ENCODE measurements at regions not wholly inside any gene's neighbourhood (a gene's known extent, or its start where the extent isn't known, plus 50 kb on each side); places are given as distances from the start of the nearest gene placed in this dataset.
"Not testable (repeated sequence)": the region's sequence is repeated elsewhere in the genome, so short reads cannot be mapped to it uniquely, and the experiment has no call there.

DNA sequence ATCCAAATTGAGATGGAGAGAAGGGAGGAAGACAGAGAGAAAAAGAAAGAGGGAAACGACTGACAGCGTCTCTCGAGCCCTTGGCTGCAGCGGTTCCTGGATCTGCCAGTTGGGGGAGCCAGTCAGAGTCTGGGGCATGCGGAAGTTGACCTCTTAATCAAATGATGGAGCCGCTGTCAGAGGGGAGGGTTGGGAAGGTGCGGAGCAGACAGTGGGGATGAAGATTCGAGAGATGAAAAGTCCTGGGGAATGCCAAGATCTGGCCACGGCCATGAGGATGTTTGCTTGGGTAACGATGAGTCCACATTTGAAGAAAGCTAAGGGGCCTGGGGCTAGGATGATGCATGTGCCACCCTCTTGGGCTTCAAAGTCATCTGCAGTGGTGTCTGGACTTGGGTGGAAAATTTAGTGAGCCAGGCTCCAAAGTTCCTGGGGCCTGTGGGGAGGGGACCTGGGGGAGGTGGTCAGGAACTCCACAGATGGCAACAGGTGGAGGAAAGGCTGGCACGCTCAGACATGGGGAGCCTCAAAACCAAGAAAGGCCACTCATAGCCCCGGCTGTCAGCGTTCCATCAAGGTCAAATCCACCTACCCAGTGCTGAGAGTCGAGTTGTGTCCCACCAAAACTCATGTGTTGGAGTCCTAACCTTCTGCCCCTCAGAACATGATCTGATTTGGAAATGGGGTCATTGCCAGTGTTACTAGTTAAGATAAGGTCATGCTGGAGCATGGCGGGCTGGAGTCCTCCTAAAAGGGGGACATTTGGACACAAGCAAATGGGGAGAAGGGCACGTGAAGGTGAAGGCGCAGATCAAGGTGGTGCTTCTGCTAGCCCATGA is 200.1 kb downstream of the NDUFA10 start:
- peak; percentile 9 for DNase-seq
- no peak for ATAC-seq
- intact Hi-C loops (cut with micrococcal nuclease), result no loop called here

- DNase-seq (no peak), ATAC-seq (no peak)
These were observed 201.0 kb downstream of the NDUFA10 start for GRCh38 chr2:239824046-239824694.

GRCh38 chr2:239822146-239822831 is 202.9 kb downstream of the NDUFA10 start:
- intact Hi-C loops (cut with micrococcal nuclease), result no loop called here

More at GRCh38 chr2:239824046-239824694, 201.0 kb downstream of the NDUFA10 start:
- intact Hi-C loops (cut with micrococcal nuclease), result no loop called here

GRCh38 chr2:239821694-239822075 is 203.5 kb downstream of the NDUFA10 start:
- ATAC-seq (no peak), DNase-seq (peak; percentile 12)
- intact Hi-C loops (cut with micrococcal nuclease), result no loop called here

More at GRCh38 chr2:239822146-239822831, 202.9 kb downstream of the NDUFA10 start:
- DNase-seq (no peak), ATAC-seq (no peak)

DNA sequence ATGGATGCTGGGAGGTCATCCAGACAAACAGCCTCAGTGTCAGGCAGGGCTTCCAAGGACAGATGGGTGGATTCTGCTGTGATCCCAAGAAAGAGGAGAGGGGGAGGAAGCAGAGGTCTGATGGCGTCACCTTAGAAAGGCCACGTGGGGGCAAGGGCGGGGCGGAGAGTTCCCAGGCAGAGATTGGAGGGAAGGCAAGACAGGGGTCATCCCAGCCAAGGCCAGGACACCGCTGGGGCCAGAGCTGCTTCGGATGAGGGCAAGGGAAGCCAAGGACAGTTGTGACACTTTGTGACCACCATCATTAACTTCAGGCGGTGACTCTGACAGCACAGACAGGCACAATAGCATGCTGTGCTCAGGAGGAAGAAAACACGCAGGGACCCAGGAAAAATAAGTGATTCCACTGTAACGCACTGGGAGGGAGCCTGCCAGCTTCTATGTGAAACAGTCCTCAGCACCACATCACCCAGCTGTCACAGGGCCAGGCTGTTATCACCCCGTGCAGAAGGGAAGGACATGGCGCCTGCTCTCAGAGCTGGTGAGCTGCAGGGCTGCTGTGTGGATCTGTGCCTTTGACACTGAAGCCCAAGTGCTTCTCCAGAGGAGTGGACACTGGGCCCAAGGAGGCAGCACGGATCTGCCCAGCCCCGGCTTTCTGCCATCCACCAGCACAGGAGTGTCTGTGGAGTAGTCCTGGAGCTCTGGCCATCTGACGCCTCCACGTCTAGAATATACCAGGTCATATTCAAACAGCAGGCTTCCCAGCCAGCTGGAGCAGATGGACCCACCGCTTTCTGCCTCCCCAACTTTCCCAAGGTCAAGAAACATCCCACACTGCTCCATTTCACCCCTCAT is 204.1 kb downstream of the NDUFA10 start:
- peak; percentile 86 for ATAC-seq
- peak; percentile 61 for DNase-seq
- intact Hi-C loops (cut with micrococcal nuclease), result no loop called here

DNA sequence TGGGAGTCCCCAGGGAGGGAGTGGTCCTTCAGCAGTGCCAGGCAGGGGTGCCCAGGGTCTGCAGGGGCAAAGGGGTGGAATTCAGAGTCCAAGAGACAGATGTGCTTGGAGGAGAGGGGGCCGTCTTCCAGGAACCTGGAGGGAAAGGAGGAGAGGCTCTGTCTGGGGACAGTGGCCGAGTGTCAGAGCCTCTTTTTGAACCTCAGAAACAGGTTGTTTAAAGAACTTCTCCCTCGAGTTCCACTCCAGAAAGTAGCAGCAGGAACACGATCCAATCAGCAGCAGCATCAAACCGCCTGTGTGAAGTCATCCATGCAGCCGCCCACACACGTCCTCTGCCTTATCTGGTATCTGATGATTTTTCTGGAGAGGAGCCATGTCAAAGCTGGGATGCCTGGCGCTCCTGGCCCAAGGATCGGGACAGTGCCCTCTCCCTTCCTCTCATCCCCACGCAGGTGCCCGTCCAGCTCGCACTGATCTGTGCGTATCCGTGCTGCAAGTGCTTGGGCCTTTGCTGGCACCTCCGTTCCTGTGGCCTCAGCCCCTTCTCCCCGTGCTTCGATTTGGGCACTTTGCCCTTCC is 205.1 kb downstream of the NDUFA10 start:
- intact Hi-C loops (cut with micrococcal nuclease), result no loop called here
- DNase-seq, result no peak
- ATAC-seq, result peak; percentile 29

- DNase-seq, result no peak
- intact Hi-C loops (cut with micrococcal nuclease), result no loop called here
- ATAC-seq, result no peak
These were observed 205.8 kb downstream of the NDUFA10 start for GRCh38 chr2:239819091-239819973.

- intact Hi-C loops (cut with micrococcal nuclease), result no loop called here
- DNase-seq (no peak), ATAC-seq (no peak)
These were observed 206.6 kb downstream of the NDUFA10 start for GRCh38 chr2:239818531-239819011.

- intact Hi-C loops (cut with micrococcal nuclease), result no loop called here
- DNase-seq (no peak), ATAC-seq (no peak)
These were observed 207.1 kb downstream of the NDUFA10 start for GRCh38 chr2:239818086-239818485.

DNA sequence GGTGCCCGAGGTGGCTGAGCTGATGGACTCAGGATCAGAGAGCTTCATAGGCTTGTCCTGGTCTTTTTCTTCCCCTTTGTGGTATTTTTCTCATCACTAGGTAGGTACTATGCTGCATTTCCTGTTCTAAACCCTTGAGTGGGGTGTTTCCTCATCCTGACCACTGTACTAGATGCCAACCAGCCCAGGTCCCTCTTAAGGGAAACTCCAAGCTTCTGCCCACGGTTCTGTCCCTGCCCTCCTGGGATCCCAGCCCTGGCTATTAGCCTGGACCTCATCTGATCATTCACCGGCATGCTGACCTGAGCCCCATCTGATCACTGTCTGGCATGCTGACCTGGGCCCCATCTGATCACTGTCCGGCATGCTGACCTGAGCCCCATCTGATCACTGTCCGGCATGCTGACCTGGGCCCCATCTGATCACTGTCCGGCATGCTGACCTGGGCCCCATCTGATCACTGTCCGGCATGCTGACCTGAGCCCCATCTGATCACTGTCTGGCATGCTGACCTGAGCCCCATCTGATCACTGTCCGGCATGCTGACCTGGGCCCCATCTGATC is 207.6 kb downstream of the NDUFA10 start:
- DNase-seq; intact Hi-C loops (cut with micrococcal nuclease); ATAC-seq: not testable (repeated sequence)

GRCh38 chr2:239816576-239817467 is 208.3 kb downstream of the NDUFA10 start:
- ATAC-seq, result no peak
- intact Hi-C loops (cut with micrococcal nuclease), result no loop called here
- no peak for DNase-seq

- intact Hi-C loops (cut with micrococcal nuclease), result no loop called here
- ATAC-seq (no peak), DNase-seq (no peak)
These were observed 209.5 kb downstream of the NDUFA10 start for GRCh38 chr2:239815671-239816070.

- ATAC-seq (peak; percentile 19), DNase-seq (peak; percentile 31)
- intact Hi-C loops (cut with micrococcal nuclease), result no loop called here
These were observed 210.1 kb downstream of the NDUFA10 start for GRCh38 chr2:239814861-239815601.

GRCh38 chr2:239814116-239814860 is 210.9 kb downstream of the NDUFA10 start:
- intact Hi-C loops (cut with micrococcal nuclease), result no loop called here
- ATAC-seq, result peak; percentile 56
- DNase-seq, result peak; percentile 33

Measured in left ventricle myocardium superior (tissue), 1 donor.